HK-2 (cell line): ENCODE measurements at regions not wholly inside any gene's neighbourhood (a gene's known extent, or its start where the extent isn't known, plus 50 kb on each side); places are given as distances from the start of the nearest gene placed in this dataset.
A peak's percentile ranks its signal among the peaks of the same experiment; 100 is the strongest.

ENCODE experiments used
- DNase-seq: peaks from one replicate; pipeline ENCODE4 v3.0.0-alpha.2; 2018; ENCODE audit not compliant: unreplicated experiment

GRCh38 chr7:26513948-26514347 is 222.3 kb downstream of the SNX10 start:
- DNase-seq: no peak

GRCh38 chr7:26514633-26515032 is 223.0 kb downstream of the SNX10 start:
- no peak for DNase-seq

- DNase-seq: no peak
Observed at GRCh38 chr7:26515314-26515842, 223.7 kb downstream of the SNX10 start.

- no peak for DNase-seq
Observed at GRCh38 chr7:26520483-26520882, 228.8 kb downstream of the SNX10 start.

- no peak for DNase-seq
Observed at GRCh38 chr7:26522633-26523032, 231.0 kb downstream of the SNX10 start.

- DNase-seq: no peak
Observed at GRCh38 chr7:26525398-26526264, 234.0 kb downstream of the SNX10 start.

- no peak for DNase-seq
Observed at GRCh38 chr7:26526265-26526587, 234.6 kb downstream of the SNX10 start.

- DNase-seq: no peak
Observed at GRCh38 chr7:26531926-26532325, 240.3 kb downstream of the SNX10 start.

- no peak for DNase-seq
Observed at GRCh38 chr7:26532471-26532870, 240.8 kb downstream of the SNX10 start.

GRCh38 chr7:26533217-26533616 is 241.6 kb downstream of the SNX10 start:
- DNase-seq: no peak

GRCh38 chr7:26534649-26535482 is 243.2 kb downstream of the SNX10 start:
- no peak for DNase-seq

GRCh38 chr7:26535483-26536007 is 243.9 kb downstream of the SNX10 start:
- DNase-seq: no peak

GRCh38 chr7:26538216-26538615 is 246.6 kb downstream of the SNX10 start:
- DNase-seq: no peak

GRCh38 chr7:26538689-26539088 is 247.0 kb downstream of the SNX10 start:
- DNase-seq: no peak

- DNase-seq: no peak
Observed at GRCh38 chr7:26543340-26543739, 251.7 kb downstream of the SNX10 start.

GRCh38 chr7:26543951-26544350 is 252.3 kb downstream of the SNX10 start:
- DNase-seq: no peak

GRCh38 chr7:26546508-26547053 is 254.9 kb downstream of the SNX10 start:
- no peak for DNase-seq

GRCh38 chr7:26547156-26547555 is 255.5 kb downstream of the SNX10 start:
- DNase-seq: no peak

GRCh38 chr7:26549281-26549944 is 257.8 kb downstream of the SNX10 start:
- DNase-seq: peak; percentile 35

GRCh38 chr7:26550492-26550891 is 258.8 kb downstream of the SNX10 start:
- DNase-seq: no peak

- DNase-seq: no peak
Observed at GRCh38 chr7:26551740-26552139, 260.1 kb downstream of the SNX10 start.

- no peak for DNase-seq
Observed at GRCh38 chr7:26553128-26553527, 261.5 kb downstream of the SNX10 start.
